ENCODE measurements at regions not wholly inside any gene's neighbourhood (a gene's known extent, or its start where the extent isn't known, plus 50 kb on each side); places are given as distances from the start of the nearest gene placed in this dataset.
"Not testable (repeated sequence)": the region's sequence is repeated elsewhere in the genome, so short reads cannot be mapped to it uniquely, and the experiment has no call there.

- DNase-seq, result no peak
Measured at GRCh38 chr1:233435622-233436021, 108.1 kb downstream of the MAP3K21 start.

DNA sequence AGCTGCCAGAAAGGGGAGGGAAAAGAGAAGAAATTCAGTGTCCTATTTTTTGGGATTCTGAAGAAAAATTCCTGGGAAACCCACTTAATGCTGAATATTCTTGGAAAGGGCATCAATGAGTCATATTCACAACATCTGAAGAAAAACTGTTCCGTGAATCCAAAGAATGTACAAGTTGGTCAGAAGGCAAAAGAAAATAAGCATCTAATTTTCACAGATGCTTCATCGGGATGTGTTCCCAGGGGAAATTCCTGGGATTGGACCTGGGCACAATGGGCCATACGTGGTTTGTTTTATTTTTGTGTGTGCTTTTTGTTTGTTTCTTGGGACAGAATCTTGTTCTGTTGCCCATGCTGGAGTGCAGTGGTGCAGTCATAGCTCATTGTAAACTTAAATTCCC, 112.2 kb downstream of the MAP3K21 start:
- DNase-seq, result no peak

DNA sequence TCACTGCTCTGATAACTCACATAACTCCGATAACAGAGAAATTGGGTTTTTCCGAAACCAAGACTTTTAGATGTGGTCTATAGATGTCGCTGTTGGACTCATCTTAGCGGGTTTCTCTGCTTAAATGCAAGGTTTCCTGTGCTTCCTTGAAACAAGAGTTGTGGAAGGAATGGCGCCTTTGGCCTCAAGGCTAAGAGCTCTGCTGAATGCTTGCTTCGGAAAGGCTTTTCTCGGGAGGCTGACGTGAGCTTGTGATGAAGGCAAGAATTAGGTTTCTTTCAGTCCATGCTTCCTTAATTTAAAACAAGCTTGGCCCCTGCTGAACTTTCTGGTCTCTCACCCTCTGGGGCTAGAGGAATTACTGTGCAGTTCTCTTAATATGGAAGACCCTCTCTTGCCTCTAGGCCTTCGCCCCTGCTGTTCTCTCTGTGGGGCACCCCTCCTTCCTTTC, 113.5 kb downstream of the MAP3K21 start:
- DNase-seq, result peak in 1 of 2 experiments; percentile 46

DNA sequence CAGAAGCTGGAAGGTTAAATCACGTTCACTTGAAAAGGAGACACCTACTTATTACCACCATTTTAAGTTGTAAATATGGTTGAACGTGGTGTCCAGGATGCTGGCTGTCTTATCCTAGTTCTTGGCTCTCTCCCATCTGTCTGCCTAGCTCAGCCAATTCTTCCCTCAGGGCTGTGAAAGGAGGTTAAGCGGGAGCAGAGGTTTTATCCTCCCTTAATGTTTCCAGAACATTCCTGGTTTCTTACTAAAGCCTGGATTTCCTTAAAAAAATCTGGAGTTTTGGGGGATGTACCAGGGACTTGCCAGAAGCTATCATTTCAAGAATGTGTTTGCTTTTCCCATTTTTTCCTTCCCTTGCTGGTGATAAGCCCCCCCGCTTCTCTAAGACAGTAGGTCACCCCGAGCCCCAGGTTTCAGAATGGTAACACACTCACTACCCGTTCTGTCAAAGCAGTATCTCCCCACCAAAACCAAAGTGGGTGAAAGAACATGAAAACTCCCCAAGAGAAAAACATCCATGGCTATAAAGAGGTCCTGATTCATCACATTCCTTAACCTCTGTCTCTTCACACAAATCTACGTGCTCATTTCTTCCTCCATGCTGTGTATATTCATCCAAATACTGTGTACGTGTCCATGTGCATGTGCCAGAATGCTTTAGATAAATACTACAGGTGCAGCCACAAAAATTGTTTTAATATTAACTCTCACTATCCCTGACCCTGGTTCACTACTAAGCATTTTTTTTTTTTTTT, 114.7 kb downstream of the MAP3K21 start:
- DNase-seq, result no peak

- no peak for DNase-seq
Measured at GRCh38 chr1:233443040-233443760, 115.7 kb downstream of the MAP3K21 start.

- DNase-seq, result no peak
Measured at GRCh38 chr1:233444484-233444883, 117.0 kb downstream of the MAP3K21 start.

- no peak for DNase-seq
Measured at GRCh38 chr1:233445737-233446136, 118.2 kb downstream of the MAP3K21 start.

DNA sequence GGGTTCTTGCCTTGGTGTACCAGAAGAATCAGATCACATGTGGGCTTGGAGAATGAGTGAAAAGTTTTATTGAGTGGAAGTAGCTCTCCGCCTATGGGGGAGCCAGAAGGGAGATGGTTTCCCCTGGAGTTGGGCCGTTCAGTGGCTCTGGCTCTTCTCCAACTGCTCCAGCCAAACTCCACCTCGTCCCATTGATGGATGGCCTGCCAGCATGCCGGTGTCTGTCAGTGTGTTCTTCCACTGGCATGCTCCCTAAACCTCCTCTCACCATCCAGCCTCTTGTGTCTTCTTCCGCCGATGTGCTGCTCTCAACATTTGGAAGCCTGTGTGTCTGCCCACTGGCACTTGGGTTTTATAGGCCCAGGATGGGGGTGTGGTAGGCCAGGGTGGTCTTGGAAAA, 119.4 kb downstream of the MAP3K21 start:
- DNase-seq, result no peak

- no peak for DNase-seq
Measured at GRCh38 chr1:233448109-233448689, 120.7 kb downstream of the MAP3K21 start.

DNA sequence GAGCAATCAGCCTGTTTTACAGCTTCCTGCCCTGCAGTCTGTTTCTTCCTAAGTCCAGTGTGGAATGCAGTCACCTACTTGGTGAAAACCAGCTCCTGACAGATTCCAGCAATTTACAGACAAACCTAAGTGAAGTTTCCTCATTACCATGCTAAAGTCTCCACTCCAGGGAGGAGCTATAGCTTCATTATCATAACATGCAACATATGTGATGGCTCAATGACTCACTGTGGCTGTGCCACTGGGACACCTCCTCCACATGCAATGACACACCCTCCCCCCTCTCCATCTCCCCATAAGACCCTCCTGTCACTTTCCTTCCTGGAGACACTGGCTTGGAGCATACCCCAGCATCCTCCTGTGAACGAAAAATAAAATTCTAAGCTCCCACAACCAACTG, 125.2 kb downstream of the MAP3K21 start:
- DNase-seq, result no peak

DNA sequence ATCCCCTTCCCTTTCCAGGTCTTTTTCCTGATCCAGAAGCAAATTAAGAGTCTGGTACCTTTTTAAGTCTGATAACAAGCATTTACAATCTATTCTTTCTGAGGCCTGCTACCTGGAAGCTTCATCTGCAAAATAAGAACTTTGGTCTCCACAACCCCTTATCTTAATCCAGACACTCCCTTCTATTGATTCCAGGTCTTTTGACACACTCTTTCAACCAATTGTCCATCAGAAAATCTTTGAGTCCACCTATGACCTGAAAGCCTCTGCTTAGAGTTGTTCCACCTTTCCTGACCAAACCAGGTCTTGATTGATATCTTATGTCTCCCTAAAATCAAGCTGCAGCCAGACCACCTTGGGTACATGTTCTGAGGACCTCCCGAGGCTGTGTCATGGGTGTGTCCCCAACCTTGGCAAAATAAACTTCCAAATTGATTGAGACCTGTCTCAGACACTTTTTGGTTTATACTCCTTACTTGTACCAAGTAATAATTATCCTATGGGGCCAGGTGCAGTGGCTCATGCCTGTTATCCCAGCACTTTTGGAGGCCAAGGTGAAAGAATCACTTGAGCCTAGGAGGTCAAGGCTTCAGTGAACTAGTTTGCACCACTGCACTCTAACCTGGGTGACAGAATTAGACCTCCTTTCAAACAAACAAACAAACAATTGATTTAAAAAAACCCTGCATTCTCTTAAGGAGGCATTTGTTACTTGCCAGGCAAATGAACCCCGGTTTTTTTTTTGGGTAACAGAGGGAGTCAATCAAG, 126.1 kb downstream of the MAP3K21 start:
- DNase-seq, result no peak

DNA sequence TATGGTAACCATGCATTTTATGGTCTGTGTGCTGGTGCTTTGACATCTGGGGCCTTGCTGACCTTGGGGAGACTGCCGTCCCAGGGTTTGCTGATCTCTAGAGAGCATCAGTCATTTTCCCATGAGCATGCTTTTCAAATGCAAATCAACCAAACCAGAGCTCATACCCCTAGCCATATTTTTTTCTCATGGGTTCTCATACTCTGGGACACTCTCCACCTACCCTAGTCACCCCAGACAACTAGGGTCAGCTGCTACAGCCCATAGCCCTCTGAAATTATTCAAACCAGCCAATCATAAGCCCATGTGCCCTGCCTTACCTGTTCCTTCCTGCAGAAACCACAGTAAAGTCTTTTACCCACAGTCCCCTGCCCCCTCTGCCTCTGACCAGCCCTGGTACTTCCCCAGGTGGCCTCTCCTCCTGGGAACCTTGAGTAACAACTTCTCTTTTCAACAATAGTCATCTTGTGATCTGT, 132.0 kb downstream of the MAP3K21 start:
- DNase-seq, result no peak

DNA sequence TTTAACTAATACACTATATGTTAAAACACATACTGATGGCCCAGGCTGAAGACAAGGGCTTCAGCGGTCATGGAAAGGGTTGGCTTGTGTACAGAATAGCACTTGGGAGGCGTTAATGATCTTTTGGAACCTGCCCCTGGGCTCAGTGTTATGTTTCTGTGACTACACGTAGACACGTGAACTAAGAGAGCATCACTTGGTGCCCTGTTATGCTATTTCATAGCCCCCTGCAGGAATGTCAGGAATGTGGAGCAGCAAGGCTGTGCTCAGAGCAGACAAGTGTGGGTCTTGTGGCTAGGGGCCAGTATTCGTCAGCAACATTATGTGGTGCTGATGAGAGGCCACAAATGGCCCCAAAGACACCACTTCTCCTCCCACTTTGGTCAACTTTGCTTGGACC, 132.4 kb downstream of the MAP3K21 start:
- DNase-seq, result no peak

- DNase-seq, result no peak
Measured at GRCh38 chr1:233460692-233461091, 133.2 kb downstream of the MAP3K21 start.

DNA sequence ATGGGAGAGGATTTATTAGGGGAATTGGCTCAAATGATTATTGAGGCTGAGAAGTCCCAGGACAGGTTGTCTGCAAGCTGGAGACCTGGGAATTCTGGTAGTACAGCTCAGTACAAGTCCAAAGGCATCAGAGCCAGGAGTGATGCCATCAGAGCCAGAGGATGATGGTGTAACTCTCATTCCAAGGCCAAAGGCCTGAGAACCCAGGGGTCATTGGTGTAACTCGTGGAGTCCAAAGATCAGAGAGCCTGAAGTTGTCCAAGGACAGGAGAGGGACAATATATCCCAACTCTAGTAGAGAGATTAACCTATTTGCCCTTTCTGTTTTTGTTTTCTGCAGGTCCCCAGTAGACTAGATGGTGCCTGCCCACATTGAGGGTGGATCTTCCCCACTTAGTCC, 134.3 kb downstream of the MAP3K21 start:
- no peak for DNase-seq

- no peak for DNase-seq
Measured at GRCh38 chr1:233463333-233463732, 135.8 kb downstream of the MAP3K21 start.

DNA sequence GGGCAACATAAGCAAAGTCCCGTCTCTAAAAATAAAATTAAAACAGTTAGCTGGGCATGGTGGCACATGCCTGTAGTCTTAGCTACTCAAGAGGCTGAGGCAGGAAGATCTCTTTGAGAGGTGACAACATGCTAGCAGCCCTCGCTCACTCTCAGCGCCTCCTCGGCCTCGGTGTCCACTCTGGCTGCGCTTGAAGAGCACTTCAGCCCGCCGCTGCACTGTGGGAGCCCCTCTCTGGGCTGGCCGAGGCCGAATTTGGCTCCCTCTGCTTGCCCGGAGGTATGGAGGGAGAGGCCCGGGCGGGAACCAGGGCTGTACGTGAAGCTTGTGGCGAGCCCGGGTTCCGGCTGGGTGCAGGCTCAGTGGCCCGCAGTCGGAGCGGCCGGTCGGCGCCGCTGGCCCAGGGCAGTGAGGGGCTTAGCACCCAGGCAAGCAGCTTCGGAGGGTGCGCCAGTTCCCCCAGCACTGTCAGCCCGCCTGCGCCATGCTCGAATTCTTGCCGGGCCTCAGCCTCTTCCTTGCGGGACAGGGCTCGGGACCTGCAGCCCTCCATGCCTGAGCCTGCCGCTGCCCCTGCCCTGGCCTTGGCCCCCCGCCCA, 138.3 kb downstream of the MAP3K21 start:
- no peak for DNase-seq

DNA sequence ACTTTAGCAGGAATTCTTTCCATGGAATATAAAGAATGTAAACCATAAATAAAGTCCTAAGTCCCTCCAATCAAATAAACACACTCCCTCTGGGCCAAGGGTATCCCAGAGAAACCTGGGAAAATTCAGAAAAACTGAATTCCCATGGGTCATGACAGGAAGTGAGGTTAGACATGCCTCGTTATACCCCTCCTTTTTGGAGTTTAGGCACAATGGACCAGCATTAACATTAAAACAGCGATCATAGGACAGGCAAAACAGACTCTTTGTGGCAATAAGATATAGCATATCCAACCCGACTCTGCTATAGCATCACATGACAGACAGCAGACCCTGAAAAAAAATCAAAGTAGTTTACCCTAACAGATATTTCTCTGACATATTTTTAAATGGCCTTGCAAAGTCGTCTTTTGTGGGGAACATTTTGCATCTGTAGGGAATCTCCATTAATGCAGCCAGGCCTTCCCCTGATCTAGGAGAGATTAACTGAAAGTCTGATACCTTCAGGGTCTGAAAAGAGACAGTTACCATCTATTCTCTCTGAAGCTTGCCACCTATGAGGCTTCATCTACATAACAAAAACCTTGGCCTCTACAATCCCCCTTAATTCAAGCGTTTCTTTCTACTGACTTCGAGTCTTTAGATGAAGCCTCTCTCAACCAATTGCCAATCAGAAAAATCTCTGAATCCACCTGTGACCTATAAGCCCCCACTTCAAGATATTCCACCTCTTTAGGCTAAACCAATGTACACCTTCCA, 143.0 kb upstream of the KCNK1 start:
- DNase-seq, result no peak

DNA sequence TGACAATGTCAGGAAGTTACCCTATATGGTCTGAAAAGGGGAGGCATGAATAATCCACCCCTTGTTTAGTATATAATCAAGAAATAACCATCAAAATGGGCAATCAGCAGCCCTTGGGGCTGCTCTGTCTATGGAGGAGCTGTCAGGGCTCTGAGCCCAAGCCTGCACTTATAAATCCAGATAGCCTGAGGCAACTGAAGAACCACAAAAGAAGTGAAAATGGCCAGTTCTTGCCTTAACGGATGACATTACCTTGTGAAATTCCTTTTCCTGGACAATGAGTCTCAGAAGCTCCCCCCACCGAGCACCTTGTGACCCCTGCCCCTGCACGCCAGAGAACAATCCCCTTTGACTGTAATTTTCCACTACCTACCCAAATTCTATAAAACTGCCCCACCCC, 142.1 kb upstream of the KCNK1 start:
- not testable (repeated sequence) for DNase-seq

- not testable (repeated sequence) for DNase-seq
Measured at GRCh38 chr1:233472796-233473195, 141.1 kb upstream of the KCNK1 start.

DNA sequence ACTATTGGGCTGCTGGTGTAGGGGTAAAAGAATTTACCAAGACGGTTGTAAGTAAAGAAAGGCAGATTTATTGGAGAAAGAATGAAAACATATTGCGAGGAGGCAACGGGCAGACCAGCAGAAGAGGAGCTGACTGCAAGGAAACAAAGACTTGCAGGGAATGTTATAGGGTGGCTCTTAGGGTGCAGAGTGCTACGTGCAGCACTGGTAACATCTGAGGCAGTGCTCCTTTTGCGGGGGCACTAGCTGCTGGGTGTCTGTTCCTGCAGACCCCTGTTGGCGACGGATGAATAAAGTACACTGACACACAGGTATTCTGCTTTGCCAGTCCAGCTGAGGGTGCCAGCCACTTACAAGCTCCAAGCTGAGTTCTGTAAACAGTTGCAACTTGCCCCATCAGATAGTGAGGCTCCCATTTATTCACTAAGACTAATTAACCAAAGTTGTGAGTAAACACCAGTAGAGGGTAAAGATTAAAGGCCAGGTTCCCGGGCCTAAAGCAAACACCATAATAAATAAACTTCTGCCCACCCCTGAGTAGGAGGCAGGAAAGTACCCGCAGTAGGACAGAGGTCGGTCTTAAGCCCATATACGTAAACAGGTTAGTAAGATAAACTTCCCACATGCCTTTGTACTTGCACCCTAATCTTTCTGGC, 140.2 kb upstream of the KCNK1 start:
- DNase-seq, result no peak

Measured in SW 1271 (cell line).